HepG2 (cell line): ENCODE measurements at regions not wholly inside any gene's neighbourhood (a gene's known extent, or its start where the extent isn't known, plus 50 kb on each side); places are given as distances from the start of the nearest gene placed in this dataset.

Experiments used
- ATAC-seq: fragments of 200-7000 bp; cut with Tn5 transposase; 3 replicates; pipeline ENCODE4 v1.9.1; 2020; ENCODE audit warnings: mild to moderate bottlenecking, moderate library complexity
- BruUV-seq: library from RNA; stranded (reverse); fragments of 400-500 nt; replicated peaks from 2 replicates; lab custom pipeline; 2021; lab: Mats Ljungman, UMichigan
- CTCF ChIA-PET: fragments of 300-600 bp; formaldehyde crosslinking; extraction: SDS; loops from one replicate; lab custom pipeline; 2021; ENCODE audit warnings: low total read pairs, inconsistent platforms, low intra/inter-chr PET ratio; lab: Yijun Ruan, JAX
- POLR2A ChIA-PET: fragments of 350-600 bp; sonication (Branson Sonifier 250); formaldehyde crosslinking; loops from one replicate; lab custom pipeline; 2020; ENCODE audit warnings: antibody characterized with exemption, inconsistent platforms; lab: Yijun Ruan, JAX
- DNase-seq: peaks from one replicate; pipeline ENCODE4 v3.0.0-alpha.2; 2015; ENCODE audit warnings: low spot score
- FAIRE-seq: peaks from 3 replicates; lab custom pipeline; 2011; peaks lifted over from hg19 to GRCh38; lab: Jason Lieb, UNC
- H2AFZ ChIP-seq: one replicate; pipeline ENCODE4 v1.6.1; 2011; ENCODE audit warnings: low read length, inconsistent platforms
- H3K27ac ChIP-seq: fragments of 300-600 bp; 3 replicates; pipeline ENCODE4 v1.8.0; 2011; ENCODE audit warnings: mixed run types, mild to moderate bottlenecking, mixed read lengths, low read length, inconsistent platforms; ENCODE audit not compliant: insufficient read depth; ENCODE audit errors: extremely low read length
- H3K27me3 ChIP-seq, 2 experiments: fragments of 200-600 bp in 1 of 2; 2 replicates in 1 of 2; 3 replicates in 1 of 2; pipeline versions ENCODE4 v1.6.0 to v1.8.0; 2011; ENCODE audit warnings: low read length in 2 of 2, mild to moderate bottlenecking in 2 of 2, moderate library complexity in 2 of 2, inconsistent platforms in 1 of 2; ENCODE audit not compliant: insufficient read depth in 2 of 2, control insufficient read depth in 1 of 2
- H3K36me3 ChIP-seq, 2 experiments: fragments of 200-600 bp in 1 of 2; replicated peaks in 1 of 2; 2 replicates in 1 of 2; 3 replicates in 1 of 2; pipeline versions ENCODE4 v1.5.1 to v1.8.0; 2011; ENCODE audit warnings: low read length in 2 of 2, inconsistent platforms in 1 of 2; ENCODE audit not compliant: insufficient read depth in 2 of 2, control insufficient read depth in 1 of 2
- H3K4me1 ChIP-seq: 2 replicates; pipeline ENCODE4 v1.5.1; 2012; ENCODE audit warnings: low read length, inconsistent platforms; ENCODE audit not compliant: insufficient read depth
- H3K4me2 ChIP-seq: 2 replicates; pipeline ENCODE4 v1.6.0; 2011; ENCODE audit warnings: low read depth, low read length, inconsistent platforms
- H3K4me3 ChIP-seq, 3 experiments: fragments of 200-600 bp in 1 of 3; sonication (generic), shearing (Covaris generic) in 1 of 3; replicated peaks in 1 of 3; 2 replicates each; pipeline ENCODE4 v1.5.1; 2011 to 2016; ENCODE audit warnings: low read length in 3 of 3, inconsistent platforms in 2 of 3, low read depth in 2 of 3, mild to moderate bottlenecking in 2 of 3, control low read depth in 1 of 3, mixed read lengths in 1 of 3; ENCODE audit not compliant: insufficient read depth in 1 of 3
- H3K79me2 ChIP-seq: one replicate; pipeline ENCODE4 v1.6.1; 2011; ENCODE audit warnings: low read length, inconsistent platforms; ENCODE audit not compliant: insufficient read depth
- H3K9ac ChIP-seq: 2 replicates; pipeline ENCODE4 v1.6.0; 2011; ENCODE audit warnings: mild to moderate bottlenecking, low read depth, low read length, inconsistent platforms; ENCODE audit not compliant: insufficient read depth
- H3K9me3 ChIP-seq: 2 replicates; pipeline ENCODE4 v1.5.1; 2012; ENCODE audit warnings: mild to moderate bottlenecking, low read length
- H4K20me1 ChIP-seq: 2 replicates; pipeline ENCODE4 v1.6.0; 2011; ENCODE audit warnings: inconsistent platforms, mild to moderate bottlenecking, low read length, moderate library complexity; ENCODE audit not compliant: insufficient read depth
- ATRX ChIP-seq: sonication (generic); formaldehyde crosslinking; IDR thresholded peaks from 2 replicates; pipeline ENCODE4 v1.4.0; 2020; ENCODE audit warnings: missing genetic modification reagents, borderline replicate concordance
- CAMTA2 ChIP-seq: sonication (generic); formaldehyde crosslinking; IDR thresholded peaks from 2 replicates; pipeline ENCODE4 v1.4.0; 2020; ENCODE audit warnings: mild to moderate bottlenecking, missing genetic modification reagents, borderline replicate concordance
- GATAD2A ChIP-seq: IDR thresholded peaks from 2 replicates; pipeline ENCODE4 v1.6.1; 2016
- KAT7 ChIP-seq: IDR thresholded peaks from 2 replicates; pipeline ENCODE4 v1.6.1; 2018; ENCODE audit warnings: borderline replicate concordance, missing compliant biosample characterization
- TBX3 ChIP-seq: fragments of 450-650 bp; IDR thresholded peaks from 2 replicates; pipeline ENCODE4 v1.6.1; 2017; ENCODE audit warnings: antibody characterized with exemption, mild to moderate bottlenecking, inconsistent platforms, borderline replicate concordance
- ZBTB21 ChIP-seq: sonication (generic); formaldehyde crosslinking; IDR thresholded peaks from 2 replicates; pipeline ENCODE4 v1.4.0; 2020; ENCODE audit warnings: missing genetic modification reagents
- ZBTB37 ChIP-seq: sonication (generic); formaldehyde crosslinking; IDR thresholded peaks from 2 replicates; pipeline ENCODE4 v1.4.0; 2020; ENCODE audit warnings: mild to moderate bottlenecking, missing genetic modification reagents
- ZMYM4 ChIP-seq: sonication (generic); formaldehyde crosslinking; IDR thresholded peaks from 2 replicates; pipeline ENCODE4 v1.8.1; 2023; ENCODE audit warnings: mild to moderate bottlenecking, missing genetic modification reagents
- ZNF224 ChIP-seq: sonication (generic); formaldehyde crosslinking; IDR thresholded peaks from 2 replicates; pipeline ENCODE4 v1.5.0; 2020; ENCODE audit warnings: mild to moderate bottlenecking, missing genetic modification reagents
- ZNF296 ChIP-seq: sonication (generic); formaldehyde crosslinking; conservative IDR thresholded peaks from 2 replicates; pipeline ENCODE4 v1.5.0; 2020; ENCODE audit warnings: mild to moderate bottlenecking, missing genetic modification reagents
- ZNF317 ChIP-seq: sonication (generic); formaldehyde crosslinking; IDR thresholded peaks from 2 replicates; pipeline ENCODE4 v1.5.0; 2020; ENCODE audit warnings: mild to moderate bottlenecking, missing genetic modification reagents
- ZNF670 ChIP-seq: sonication (generic); formaldehyde crosslinking; IDR thresholded peaks from 2 replicates; pipeline ENCODE4 v1.8.0; 2022; ENCODE audit warnings: mild to moderate bottlenecking, missing genetic modification reagents, borderline replicate concordance
- ZNF772 ChIP-seq: sonication (generic); formaldehyde crosslinking; IDR thresholded peaks from 2 replicates; pipeline ENCODE4 v1.5.0; 2020; ENCODE audit warnings: mild to moderate bottlenecking, missing genetic modification reagents
- WGBS: methylation state at CpG from one replicate; pipeline ENCODE4 v1.1.6; 2017; ENCODE audit warnings: low lambda C conversion rate; 5-methylcytosine and 5-hydroxymethylcytosine counted together
- in situ Hi-C: cut with HindIII; loops from 2 replicates; pipeline ENCODE4 v1.10.0; 2017; ENCODE audit warnings: low pct_unique_long_range_greater_than_20kb; ENCODE audit not compliant: extremely low pct_ligation_motif_present
- intact Hi-C: fragments of 100-400 bp; cut with micrococcal nuclease; formaldehyde crosslinking; loops from one replicate; pipeline ENCODE4 v1.10.0; 2022; ENCODE audit not compliant: unreplicated experiment

GRCh38 chr17:13120864-13121263, 103.0 kb upstream of the ELAC2 start:
- FAIRE-seq (no peak), DNase-seq (no peak), ATAC-seq (no peak)
- H3K9me3 ChIP-seq = no peaks in the 10 kb centered on the region
- H3K27me3 ChIP-seq = no peaks in the 10 kb centered on the region
- 10% methylated on average over 7 of the region's 7 CpGs for WGBS
- BruUV-seq = no TSS peak
- H2AFZ ChIP-seq = no peak overlapping the region
- no peaks in the 10 kb centered on the region for H3K4me1 ChIP-seq
- H3K27ac ChIP-seq = no peak overlapping the region
- in situ Hi-C loops = no loop called here
- no peaks in the 10 kb centered on the region for H3K79me2 ChIP-seq
- H3K36me3 ChIP-seq = no peaks in the 10 kb centered on the region
- H3K4me2 ChIP-seq = no peak overlapping the region
- ChIA-PET POLR2A (no interaction called here), CTCF (no interaction called here)
- TF ChIP-seq GATAD2A = no peak
- TF ChIP-seq ZBTB37 (CRISPR knock-in tag) = no peak
- TF ChIP-seq ZNF670 = no peak
- TF ChIP-seq ZNF772 = no peak
- no peaks in the 10 kb centered on the region for H4K20me1 ChIP-seq
- no peak overlapping the region for H3K9ac ChIP-seq
- intact Hi-C loops = no loop called here
- no peak overlapping the region for H3K4me3 ChIP-seq

- H3K27ac ChIP-seq = no peak overlapping the region
- H2AFZ ChIP-seq = no peak overlapping the region
- POLR2A ChIA-PET = no interaction called here
- H3K27me3 ChIP-seq = peaks cover 0 to 7% of the 10 kb centered on the region in 2 experiments; a peak in 2 of 5 replicates
- no peaks in the 10 kb centered on the region for H3K9me3 ChIP-seq
- no TSS peak for BruUV-seq
- TF ChIP-seq ATRX (CRISPR knock-in tag) (no peak), ZNF317 (CRISPR knock-in tag) (no peak), ZMYM4 (CRISPR knock-in tag) (no peak), ZBTB21 (CRISPR knock-in tag) (no peak), KAT7 (no peak), TBX3 (no peak), CAMTA2 (no peak), ZNF296 (CRISPR knock-in tag) (no peak), ZNF224 (CRISPR knock-in tag) (no peak)
- in situ Hi-C loops (no loop called here), intact Hi-C loops (no loop called here)
- FAIRE-seq (no peak), ATAC-seq (no peak), DNase-seq (no peak)
- no peaks in the 10 kb centered on the region for H3K79me2 ChIP-seq
- no peak overlapping the region for H3K9ac ChIP-seq
- no peak overlapping the region for H3K4me3 ChIP-seq
- H3K4me1 ChIP-seq = peaks cover 7% of the 10 kb centered on the region; the same call in 1 of the 2 replicates
- no peaks in the 10 kb centered on the region for H3K36me3 ChIP-seq
- CTCF ChIA-PET = no interaction called here
- H3K4me2 ChIP-seq = no peak overlapping the region
- no peaks in the 10 kb centered on the region for H4K20me1 ChIP-seq
Observed at GRCh38 chr17:13118311-13118710, 100.5 kb upstream of the ELAC2 start.
